Right lobe of liver (tissue), 6 donors: ENCODE measurements at regions not wholly inside any gene's neighbourhood (a gene's known extent, or its start where the extent isn't known, plus 50 kb on each side); places are given as distances from the start of the nearest gene placed in this dataset.

Source experiments
- ATAC-seq, 4 donors: fragments of 200-7000 bp; cut with Tn5 transposase; one replicate each; pipeline ENCODE4 v1.9.1; 2020; ENCODE audit warnings: mild to moderate bottlenecking in 4 of 4, moderate library complexity in 4 of 4
- DNase-seq, 3 donors: peaks; one replicate each; pipeline ENCODE4 v3.0.0-alpha.2; 2020
- H3K27ac ChIP-seq, 3 donors: fragments of 200-600 bp; one replicate each; pipeline ENCODE4 v1.8.0; 2022
- H3K27me3 ChIP-seq, 2 donors: fragments of 200-600 bp; one replicate each; pipeline ENCODE4 v1.8.0; 2022
- H3K36me3 ChIP-seq, 4 donors: fragments of 200-600 bp; sonication (generic) in 1 of 4; one replicate each; pipeline versions ENCODE4 v1.5.1 to v1.8.0; 2017 to 2022; ENCODE audit warnings: control low read depth in 1 of 4
- H3K4me1 ChIP-seq, 4 donors: fragments of 200-600 bp; sonication (generic) in 1 of 4; one replicate each; pipeline versions ENCODE4 v1.5.1 to v1.8.0; 2017 to 2022; ENCODE audit warnings: control low read depth in 1 of 4
- H3K4me3 ChIP-seq, 3 donors: fragments of 200-600 bp; one replicate each; pipeline ENCODE4 v1.8.0; 2022
- H3K9me3 ChIP-seq, 4 donors: fragments of 200-600 bp; sonication (generic) in 1 of 4; one replicate each; pipeline versions ENCODE4 v1.5.1 to v1.8.0; 2017 to 2022; ENCODE audit warnings: control low read depth in 1 of 4
- POLR2A ChIP-seq: fragments of 450-650 bp; IDR thresholded peaks from one replicate; pipeline ENCODE4 v1.6.1; 2017; ENCODE audit warnings: antibody characterized with exemption, mild to moderate bottlenecking
- WGBS: methylation state at CpG from one replicate; pipeline ENCODE4 v1.1.6; 2018; ENCODE audit warnings: low coverage, low lambda C conversion rate; ENCODE audit not compliant: insufficient coverage; ENCODE audit errors: missing lambda C conversion rate; 5-methylcytosine and 5-hydroxymethylcytosine counted together
- intact Hi-C, 2 donors: fragments of 100-400 bp; cut with DNase I; formaldehyde crosslinking; loops; one replicate each; pipeline versions ENCODE4 v1.11.2 to v1.14.1; 2022
- TF ChIP-seq, protein P1 (sequence below), 4 donors: fragments of 200-600 bp in 3 of 4; fragments of 450-650 bp in 1 of 4; IDR thresholded peaks; one replicate each; pipeline versions ENCODE4 v1.5.1 to v1.8.0; 2016 to 2022; ENCODE audit warnings: antibody characterized with exemption in 4 of 4, mild to moderate bottlenecking in 2 of 4
- donor health status: DM: no; HTN: yes; CAD: no.
- donor health status: DM: no; HTN: no; CAD: no.
- donor health status: DM: no; HTN: no; CAD: no.
- donor health status: DM: no; HTN: yes; CAD: no.
- donor health status: DM: no; HTN: yes; CAD: no.

- H3K4me3 ChIP-seq = no peak overlapping the region
- no peaks in the 10 kb centered on the region for H3K4me1 ChIP-seq
- intact Hi-C loops = no loop called here
- H3K27ac ChIP-seq = no peak overlapping the region
- no peaks in the 10 kb centered on the region for H3K36me3 ChIP-seq
- DNase-seq = no peak
- ATAC-seq = no peak
- TF ChIP-seq, protein P1, sequence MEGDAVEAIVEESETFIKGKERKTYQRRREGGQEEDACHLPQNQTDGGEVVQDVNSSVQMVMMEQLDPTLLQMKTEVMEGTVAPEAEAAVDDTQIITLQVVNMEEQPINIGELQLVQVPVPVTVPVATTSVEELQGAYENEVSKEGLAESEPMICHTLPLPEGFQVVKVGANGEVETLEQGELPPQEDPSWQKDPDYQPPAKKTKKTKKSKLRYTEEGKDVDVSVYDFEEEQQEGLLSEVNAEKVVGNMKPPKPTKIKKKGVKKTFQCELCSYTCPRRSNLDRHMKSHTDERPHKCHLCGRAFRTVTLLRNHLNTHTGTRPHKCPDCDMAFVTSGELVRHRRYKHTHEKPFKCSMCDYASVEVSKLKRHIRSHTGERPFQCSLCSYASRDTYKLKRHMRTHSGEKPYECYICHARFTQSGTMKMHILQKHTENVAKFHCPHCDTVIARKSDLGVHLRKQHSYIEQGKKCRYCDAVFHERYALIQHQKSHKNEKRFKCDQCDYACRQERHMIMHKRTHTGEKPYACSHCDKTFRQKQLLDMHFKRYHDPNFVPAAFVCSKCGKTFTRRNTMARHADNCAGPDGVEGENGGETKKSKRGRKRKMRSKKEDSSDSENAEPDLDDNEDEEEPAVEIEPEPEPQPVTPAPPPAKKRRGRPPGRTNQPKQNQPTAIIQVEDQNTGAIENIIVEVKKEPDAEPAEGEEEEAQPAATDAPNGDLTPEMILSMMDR (IDR thresholded peaks at IDR 0.05) = no peak
- TF ChIP-seq POLR2A = no peak
- H3K27me3 ChIP-seq = no peaks in the 10 kb centered on the region
- no peaks in the 10 kb centered on the region for H3K9me3 ChIP-seq
- 75% methylated on average over 2 of the region's 3 CpGs for WGBS
These were observed 379.0 kb upstream of the CHST9 start for GRCh38 chr18:27564066-27564465.

DNA sequence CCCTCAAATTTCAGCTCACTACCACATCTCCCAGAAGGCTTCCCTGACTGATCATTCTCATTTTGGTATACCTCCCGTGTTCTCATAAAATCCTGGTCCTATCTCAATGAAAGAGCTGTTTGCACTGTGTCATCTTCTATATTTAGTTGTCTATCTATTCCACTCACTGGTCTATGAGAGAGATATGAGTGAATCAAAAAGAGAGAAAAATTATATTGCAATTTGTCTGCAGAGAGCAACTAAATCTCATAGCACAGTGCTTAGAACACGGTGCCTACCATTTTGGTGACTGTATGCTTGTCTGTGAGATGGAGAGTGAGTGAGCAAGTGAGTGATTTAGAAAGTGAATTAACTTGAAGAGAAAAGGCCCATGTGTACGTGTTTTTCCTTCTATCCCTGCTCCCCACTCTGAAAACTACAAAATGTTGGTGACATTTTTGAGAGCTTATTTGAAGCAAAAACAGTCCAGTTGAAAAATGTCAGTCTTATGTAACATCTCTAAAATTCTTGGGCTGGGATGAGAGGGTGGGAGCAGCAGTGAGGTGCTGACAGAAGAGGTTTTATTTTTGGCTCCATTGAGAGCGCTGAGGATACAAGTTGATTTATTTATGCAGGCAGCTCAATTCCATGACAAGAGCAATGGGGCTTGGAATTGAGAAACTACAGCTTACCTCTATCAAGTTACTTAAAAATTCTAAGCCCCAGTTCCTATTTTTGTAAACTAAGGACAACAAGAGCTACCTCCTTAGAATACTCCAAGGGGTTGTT lies 373.5 kb upstream of the CHST9 start:
- Histone ChIP-seq H3K27me3 (no peaks in the 10 kb centered on the region), H3K4me3 (no peak overlapping the region), H3K4me1 (no peaks in the 10 kb centered on the region), H3K27ac (no peak overlapping the region), H3K9me3 (no peaks in the 10 kb centered on the region), H3K36me3 (no peaks in the 10 kb centered on the region)
- ATAC-seq (no peak), DNase-seq (no peak)
- no peak for TF ChIP-seq POLR2A
- TF ChIP-seq, protein P1 (IDR thresholded peaks at IDR 0.05) = no peak
- intact Hi-C loops = no loop called here
- WGBS = 54% methylated on average over 4 of the region's 4 CpGs

- ATAC-seq (no peak), DNase-seq (no peak)
- whole genome bisulfite sequencing = 55% methylated on average over 4 of the region's 4 CpGs
- Histone ChIP-seq H3K9me3 (no peaks in the 10 kb centered on the region), H3K27ac (no peak overlapping the region), H3K27me3 (no peaks in the 10 kb centered on the region), H3K4me3 (no peak overlapping the region), H3K36me3 (no peaks in the 10 kb centered on the region), H3K4me1 (no peaks in the 10 kb centered on the region)
- TF ChIP-seq, protein P1 (IDR thresholded peaks at IDR 0.05) = no peak
- intact Hi-C loops = no loop called here
These were observed 371.6 kb upstream of the CHST9 start for GRCh38 chr18:27556741-27557140.

DNA sequence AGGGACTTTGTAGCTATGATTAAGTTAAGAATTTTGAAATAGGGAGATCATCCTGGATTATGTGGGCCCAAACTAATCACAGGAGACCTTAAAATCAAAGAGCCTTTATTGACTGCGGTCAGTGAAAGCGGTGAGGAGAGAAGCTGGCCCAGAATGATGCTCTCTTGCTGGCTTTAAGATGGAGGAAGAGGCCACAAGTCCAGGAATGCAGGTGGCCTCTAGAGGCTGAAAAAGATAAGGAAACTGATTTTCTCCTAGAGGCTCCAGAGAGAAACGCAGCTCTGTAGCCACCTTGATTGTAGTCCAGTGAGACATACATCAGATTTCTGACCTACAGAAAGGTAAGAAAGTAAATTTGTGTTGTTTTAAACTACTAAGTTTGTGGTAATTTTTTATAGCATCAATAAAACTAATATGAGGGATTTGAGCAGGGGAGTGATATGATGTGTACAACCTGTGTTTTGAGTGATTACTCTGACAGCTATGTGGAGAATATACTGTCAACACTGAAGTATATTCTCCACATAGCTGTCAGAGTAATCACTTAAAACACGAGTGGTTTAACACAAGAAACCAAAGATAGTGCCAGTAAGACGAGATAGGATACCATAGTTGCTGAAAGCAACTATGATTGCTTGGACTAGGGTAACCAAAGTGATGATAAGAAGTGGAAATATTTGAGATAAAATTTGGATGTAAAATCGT lies 364.4 kb upstream of the CHST9 start:
- no peaks in the 10 kb centered on the region for H3K4me1 ChIP-seq
- 67% methylated on average over 6 of the region's 6 CpGs for WGBS
- H3K27me3 ChIP-seq = no peaks in the 10 kb centered on the region
- TF ChIP-seq POLR2A = no peak
- TF ChIP-seq, protein P1 (IDR thresholded peaks at IDR 0.05) = no peak
- intact Hi-C loops = no loop called here
- no peak overlapping the region for H3K4me3 ChIP-seq
- ATAC-seq (no peak), DNase-seq (no peak)
- H3K27ac ChIP-seq = no peak overlapping the region
- H3K36me3 ChIP-seq = no peaks in the 10 kb centered on the region
- H3K9me3 ChIP-seq = no peaks in the 10 kb centered on the region
